ENCODE measurements at regions not wholly inside any gene's neighbourhood (a gene's known extent, or its start where the extent isn't known, plus 50 kb on each side); places are given as distances from the start of the nearest gene placed in this dataset.

DNA sequence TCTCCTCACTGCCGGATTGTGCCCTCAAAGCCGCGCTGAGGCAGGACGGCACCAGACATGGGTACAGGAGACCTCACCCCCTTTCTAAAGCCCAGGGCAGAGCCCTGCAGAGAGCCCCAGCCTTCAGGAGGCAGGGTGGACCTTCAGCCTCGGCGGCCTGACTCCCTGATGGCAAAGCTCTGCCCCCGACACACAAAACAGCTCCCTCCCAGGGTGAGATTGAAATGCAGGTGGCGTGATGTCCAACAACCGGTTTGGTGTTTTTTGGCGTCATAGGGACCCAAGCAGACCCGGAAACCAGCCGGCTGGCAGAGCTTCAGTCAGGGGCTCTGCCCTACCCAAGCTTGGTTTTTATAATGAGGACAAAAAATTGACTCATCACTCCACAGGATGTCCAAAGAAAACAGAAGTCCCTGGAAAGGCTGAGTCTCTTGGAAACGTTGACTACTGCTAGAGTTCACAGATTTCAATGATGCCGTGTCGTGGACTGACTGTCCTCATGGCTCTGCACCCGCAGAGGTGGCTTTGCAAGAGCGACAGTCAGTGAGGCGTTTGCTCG is 275.2 kb upstream of the IRX1 start:
- DNase-seq: peak; percentile 54

DNA sequence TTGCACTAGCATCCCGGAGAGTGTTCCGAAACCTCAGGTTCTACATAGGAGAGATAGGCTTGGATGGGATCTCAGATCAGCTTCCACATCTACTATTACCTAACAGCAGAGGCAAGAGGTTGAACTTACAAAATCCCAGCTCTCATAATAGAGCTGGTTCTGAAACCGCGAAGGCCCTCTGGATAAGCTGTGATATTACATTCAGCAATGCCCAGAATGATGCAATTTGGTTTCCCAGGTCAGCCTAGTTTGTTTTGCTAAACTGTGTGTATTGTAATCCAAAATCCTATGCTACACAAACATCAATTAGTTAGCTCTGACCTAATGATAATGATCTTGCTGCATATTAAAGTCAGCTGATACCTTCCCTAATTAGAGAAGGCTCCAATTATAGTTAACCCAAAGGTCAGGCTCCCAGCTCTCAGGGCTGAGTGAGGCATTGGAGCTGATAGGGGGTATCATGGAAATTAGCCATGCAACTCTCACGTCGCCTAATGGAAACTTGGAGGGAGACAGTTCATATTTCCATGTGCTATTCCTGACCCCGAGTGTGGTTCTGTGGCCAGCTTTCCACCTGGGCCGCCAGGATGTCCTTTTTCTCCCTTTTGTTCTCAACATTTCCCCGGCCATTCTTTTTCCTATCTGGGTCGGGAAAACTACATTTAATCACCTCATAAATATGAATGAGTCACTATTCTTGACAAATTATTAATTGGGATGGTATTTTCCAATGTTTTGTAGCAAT is 278.4 kb upstream of the IRX1 start:
- no peak for DNase-seq

DNA sequence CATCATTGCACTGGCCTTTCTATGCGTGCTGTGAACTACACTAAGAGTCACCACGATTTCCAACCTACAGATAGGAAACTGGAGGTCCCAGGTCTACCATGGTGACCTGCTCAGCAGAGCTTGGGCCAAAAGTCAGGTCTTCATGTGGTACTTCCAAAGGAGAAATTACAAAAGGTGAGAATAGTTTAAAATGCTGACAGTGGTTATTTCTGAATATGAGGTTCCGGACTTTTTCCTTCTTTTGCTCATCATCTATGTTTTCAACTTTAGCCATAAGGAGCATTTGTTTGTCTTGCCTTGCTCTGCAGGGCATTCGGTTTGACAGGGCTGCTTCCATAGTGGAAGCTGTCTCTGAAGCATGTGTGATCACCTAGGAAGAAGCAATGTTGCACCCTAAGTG is 282.1 kb upstream of the IRX1 start:
- no peak for DNase-seq

- no peak for DNase-seq
Observed at GRCh38 chr5:3312299-3312698, 283.3 kb upstream of the IRX1 start.

GRCh38 chr5:3311433-3311832 is 284.2 kb upstream of the IRX1 start:
- no peak for DNase-seq

DNA sequence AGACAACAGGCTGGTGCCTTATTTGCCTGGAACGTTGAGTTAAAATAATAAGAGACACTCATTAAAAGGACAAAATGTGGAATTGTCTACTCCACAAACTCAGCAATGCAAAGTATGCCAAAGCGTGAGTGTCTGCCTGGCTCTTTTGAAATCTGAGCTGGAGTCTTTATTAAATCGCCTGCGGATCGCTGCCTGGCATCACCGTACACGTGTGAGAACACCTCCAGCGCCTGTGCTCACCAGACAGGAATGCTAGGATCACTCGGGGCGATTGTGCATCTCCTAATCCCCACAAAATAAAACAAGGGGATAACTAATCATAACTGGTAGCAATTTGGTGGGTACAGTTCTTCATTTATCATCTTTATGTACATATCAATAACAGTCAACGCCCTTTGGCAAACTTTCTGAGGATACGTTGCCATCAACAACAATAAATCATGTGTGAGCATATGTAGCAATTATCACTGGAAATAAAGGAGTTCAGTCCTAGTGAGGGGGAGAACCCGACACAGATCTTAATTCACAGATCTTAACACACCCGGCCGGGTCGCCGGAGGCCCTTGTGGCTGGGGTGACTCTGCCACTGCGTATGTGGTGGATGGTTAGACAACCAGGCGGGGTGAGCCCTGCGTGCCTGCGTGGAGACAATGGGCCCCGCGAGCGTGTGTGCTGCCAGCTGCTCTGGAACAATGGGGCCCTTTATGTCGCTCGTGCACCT is 284.9 kb upstream of the IRX1 start:
- peak; percentile 73 for DNase-seq

GRCh38 chr5:3309538-3309937 is 286.1 kb upstream of the IRX1 start:
- no peak for DNase-seq

- no peak for DNase-seq
Observed at GRCh38 chr5:3307982-3308621, 287.5 kb upstream of the IRX1 start.

- no peak for DNase-seq
Observed at GRCh38 chr5:3305432-3305831, 290.2 kb upstream of the IRX1 start.

GRCh38 chr5:3304346-3304745 is 291.3 kb upstream of the IRX1 start:
- DNase-seq: no peak

DNA sequence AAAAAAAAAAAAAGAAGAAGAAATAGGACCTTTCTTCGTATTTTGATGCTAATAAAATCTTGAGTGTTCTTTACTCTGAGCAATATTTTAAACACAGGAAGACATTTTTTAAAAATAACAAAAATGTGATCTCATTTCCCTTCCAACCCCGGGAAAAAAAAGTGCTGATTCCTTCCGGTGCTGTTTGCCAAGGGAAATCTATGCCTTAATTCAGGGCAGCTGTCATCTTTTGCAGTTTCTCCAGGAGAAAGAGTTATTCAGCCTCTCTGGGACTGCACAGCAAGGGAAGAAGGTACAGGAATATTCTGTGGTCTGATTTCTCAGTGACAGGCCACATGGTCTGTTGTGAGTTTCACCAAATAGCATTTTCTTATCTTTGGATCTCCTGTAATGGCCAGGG is 291.9 kb upstream of the IRX1 start:
- peak; percentile 71 for DNase-seq

- DNase-seq: no peak
Observed at GRCh38 chr5:3302228-3302627, 293.4 kb upstream of the IRX1 start.

GRCh38 chr5:3301306-3301705 is 294.3 kb upstream of the IRX1 start:
- no peak for DNase-seq

GRCh38 chr5:3300726-3301125 is 294.9 kb upstream of the IRX1 start:
- DNase-seq: no peak

- no peak for DNase-seq
Observed at GRCh38 chr5:3299441-3299840, 296.2 kb upstream of the IRX1 start.

- no peak for DNase-seq
Observed at GRCh38 chr5:3297853-3298252, 297.8 kb upstream of the IRX1 start.

DNA sequence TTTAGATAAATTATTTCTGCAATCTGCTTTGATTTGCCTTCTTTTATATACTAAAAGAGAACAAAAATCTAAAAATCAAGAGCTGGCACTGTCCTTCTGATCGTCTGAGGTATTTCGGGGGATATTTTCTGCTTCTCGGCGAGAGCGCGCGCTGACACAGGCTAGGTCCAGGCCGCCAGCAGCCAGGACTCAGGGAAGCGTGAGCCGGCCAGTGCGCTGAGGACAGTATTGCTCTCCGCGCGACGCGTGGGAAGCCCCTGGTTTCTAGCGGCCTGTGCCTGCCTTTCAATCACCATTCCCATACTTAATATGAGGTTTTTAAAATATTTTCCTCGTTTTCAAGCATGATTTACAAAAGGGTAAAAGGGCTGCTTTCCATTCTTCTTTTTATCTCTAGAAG is 307.3 kb upstream of the IRX1 start:
- DNase-seq: no peak

DNA sequence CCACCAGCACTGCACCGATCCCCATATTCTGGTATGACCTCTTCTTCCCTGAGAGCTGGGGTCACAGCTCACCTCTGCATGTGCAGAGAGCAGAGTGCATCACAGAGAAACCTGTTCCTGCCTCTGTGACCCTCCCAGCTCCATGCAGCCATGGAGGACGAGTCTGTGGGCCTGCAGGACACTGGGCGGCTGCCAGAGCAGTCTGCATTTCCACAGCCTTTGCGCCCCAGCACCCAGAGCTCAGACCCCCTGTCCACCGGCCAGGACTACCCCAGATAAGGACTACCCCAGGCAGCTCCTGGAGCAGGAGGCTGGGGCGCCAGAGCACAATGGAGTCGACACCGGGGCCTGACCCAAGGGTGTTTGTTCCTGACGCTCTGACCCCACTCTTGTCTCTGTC is 308.1 kb upstream of the IRX1 start:
- no peak for DNase-seq

DNA sequence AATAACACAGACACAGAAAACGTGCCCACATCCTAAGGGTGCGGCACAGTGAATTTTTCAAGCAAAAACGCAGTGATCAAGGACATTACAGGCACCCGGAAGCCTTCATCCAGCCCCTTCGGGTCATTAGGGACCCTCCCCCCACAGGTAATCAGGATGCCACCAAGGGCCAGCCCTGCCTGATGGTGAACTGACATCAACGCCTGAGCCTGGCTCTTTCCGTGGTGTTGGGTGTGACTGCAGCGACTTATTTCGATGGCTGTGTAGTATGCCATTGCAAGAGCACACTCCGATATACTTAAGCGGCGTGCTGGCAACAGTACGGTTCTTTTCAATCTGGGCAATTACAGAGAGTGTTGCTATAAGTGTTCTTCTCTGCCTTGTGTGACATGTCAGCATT is 310.0 kb upstream of the IRX1 start:
- DNase-seq: no peak

- no peak for DNase-seq
Observed at GRCh38 chr5:3284506-3284905, 311.1 kb upstream of the IRX1 start.

DNA sequence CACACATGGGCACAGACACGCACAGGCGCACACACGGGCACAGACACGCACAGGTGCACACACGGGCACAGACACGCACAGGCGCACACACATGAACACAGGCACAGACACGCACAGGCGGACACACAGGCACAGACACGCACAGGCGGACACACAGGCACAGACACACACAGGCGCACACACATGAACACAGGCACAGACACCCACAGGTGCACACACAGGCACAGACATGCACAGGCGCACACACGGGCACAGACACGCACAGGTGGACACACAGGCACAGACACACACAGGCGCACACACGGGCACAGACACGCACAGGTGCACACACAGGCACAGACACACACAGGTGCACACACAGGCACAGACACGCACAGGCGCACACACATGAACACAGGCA is 312.8 kb upstream of the IRX1 start:
- DNase-seq: no peak

- DNase-seq: no peak
Observed at GRCh38 chr5:3281366-3281765, 314.3 kb upstream of the IRX1 start.

DNA sequence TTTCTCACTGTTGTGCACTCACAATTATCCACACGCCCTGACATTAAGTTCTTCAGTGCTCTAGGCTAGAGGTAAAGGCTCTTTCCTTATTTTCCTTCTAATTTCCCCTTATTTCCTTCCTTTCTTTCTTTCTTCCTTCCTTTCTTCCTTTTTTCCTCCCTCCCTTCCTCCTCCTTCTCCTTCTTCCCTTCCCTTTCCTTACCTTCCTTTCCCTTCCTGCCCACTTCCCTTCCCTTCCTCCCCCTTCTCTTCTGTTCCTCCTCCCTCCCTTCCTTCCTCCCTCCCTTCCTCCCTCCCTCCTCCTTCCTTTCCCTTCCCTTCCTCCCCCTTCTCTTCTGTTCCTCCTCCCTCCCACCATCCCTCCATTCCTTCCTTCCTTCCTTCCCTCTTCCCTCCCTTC is 317.0 kb upstream of the IRX1 start:
- DNase-seq: no peak

All from fibroblast of skin of scalp (primary cell).